Skin epidermis (tissue), 12 donors: ENCODE measurements at regions not wholly inside any gene's neighbourhood (a gene's known extent, or its start where the extent isn't known, plus 50 kb on each side); places are given as distances from the start of the nearest gene placed in this dataset.
"Not testable (repeated sequence)": the region's sequence is repeated elsewhere in the genome, so short reads cannot be mapped to it uniquely, and the experiment has no call there.

Experiments used
- H3K27ac ChIP-seq, 21 experiments: fragments of 200-600 bp; sonication (generic) in 11 of 21; one replicate each; pipeline ENCODE4 v1.5.0; 2020; ENCODE audit warnings: mild to moderate bottlenecking in 3 of 21, inconsistent platforms in 2 of 21, moderate library complexity in 2 of 21
- H3K4me3 ChIP-seq, 7 experiments: fragments of 200-600 bp; sonication (generic) in 2 of 7; one replicate each; pipeline ENCODE4 v1.5.0; 2020; ENCODE audit warnings: inconsistent platforms in 2 of 7, mild to moderate bottlenecking in 2 of 7, moderate library complexity in 1 of 7

DNA sequence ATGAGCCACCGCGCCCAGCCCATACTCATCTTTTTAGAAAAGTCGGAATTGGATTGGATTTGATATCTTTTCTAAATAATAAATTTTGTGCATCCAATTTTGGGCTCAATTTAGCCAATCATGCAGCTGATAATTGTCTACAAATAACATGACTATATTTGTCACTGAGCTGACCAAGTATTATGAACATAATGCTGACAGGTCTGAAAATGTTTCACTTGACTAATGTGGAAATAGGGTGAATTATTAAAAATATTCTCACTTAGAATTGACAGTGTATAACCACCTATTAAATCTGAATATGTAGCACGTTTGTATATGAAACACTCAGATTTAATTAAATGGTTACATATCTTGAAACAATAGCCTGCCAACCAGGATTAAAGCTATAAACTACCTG lies 657.2 kb upstream of the FSHR start:
- no peak overlapping the region for H3K27ac ChIP-seq
- no peak overlapping the region for H3K4me3 ChIP-seq

DNA sequence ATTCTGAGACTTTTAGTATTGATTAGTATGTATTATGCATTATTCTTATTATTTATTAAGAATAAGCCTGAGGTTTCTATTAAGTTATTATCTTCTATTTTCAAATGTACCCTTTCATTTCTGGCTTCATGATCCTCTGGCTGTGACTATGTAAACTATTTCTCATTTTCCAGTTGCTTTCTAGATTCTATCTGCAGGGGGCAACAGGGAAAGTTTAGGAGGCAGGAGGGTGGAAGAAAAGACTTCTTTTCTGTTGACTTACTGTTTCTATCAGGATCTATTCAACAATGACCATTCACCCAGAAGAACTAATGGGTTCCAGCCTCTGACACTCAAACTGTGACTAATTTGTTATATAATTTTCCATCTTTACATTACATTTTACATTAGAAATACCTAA lies 653.4 kb upstream of the FSHR start:
- H3K4me3 ChIP-seq: no peak overlapping the region
- no peak overlapping the region for H3K27ac ChIP-seq

DNA sequence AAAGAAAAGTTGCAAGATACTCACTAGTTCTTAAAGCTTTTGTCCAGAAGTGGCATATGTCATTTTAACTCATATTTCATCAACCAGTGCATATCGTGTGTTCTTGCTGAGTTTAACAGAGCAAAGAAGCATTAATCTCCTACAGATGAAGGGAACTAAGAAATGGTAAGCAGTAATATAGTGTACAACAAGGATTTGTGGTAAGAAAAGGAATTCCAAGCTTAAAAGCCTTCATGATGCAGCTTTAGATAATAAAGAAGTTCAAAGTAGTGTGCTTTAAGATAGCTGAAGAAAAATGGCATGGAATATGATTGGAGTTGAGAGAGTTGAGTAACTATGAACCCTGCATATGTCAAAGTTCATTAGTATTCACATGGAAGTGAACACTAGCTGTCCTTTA lies 649.8 kb upstream of the FSHR start:
- Histone ChIP-seq H3K4me3 (no peak overlapping the region), H3K27ac (no peak overlapping the region)

DNA sequence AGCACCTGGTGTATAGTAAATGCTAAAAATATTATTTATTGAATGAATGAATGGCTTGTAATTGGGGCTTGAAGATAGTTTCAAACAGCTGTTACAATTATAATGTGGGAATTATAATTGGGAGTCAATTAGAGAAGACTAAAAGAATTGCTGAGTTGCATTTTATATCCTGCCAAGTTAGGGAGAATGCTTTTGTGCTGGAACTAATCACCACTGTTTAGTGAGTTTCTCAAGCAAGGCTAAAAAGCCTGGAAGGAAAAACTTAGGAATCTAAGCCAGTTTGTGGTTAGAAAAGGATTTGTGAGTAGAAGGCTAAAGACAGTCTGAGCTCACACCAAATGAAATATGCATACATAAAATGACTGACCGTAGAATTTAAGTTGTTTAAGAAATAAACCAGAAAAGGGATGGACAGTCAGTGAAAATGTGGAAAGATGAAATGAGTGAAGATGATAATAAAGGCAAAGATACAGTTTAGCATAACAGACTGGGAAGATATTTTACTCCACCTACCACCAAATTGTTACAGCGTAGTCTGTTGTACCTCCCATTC lies 647.7 kb upstream of the FSHR start:
- H3K27ac ChIP-seq: no peak overlapping the region
- H3K4me3 ChIP-seq: no peak overlapping the region

DNA sequence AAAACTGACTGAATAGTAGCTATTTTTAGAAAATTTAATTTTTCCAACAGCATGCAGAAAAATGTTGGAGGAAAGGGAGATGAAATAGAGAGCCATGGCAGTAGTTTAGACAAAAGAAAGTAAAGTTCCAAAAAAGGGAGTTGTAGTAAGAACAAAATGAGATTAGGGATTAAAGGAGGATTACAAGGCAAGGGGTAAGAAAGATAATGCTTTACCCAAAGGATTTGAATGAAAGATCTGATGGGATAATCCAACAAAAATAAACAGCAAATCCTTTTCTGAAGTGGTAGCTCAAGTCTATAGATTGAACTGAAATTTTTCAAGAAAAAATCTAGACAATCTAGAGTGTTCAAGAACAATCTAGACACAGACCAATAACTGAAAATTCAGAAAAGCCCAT lies 644.3 kb upstream of the FSHR start:
- H3K4me3 ChIP-seq: no peak overlapping the region
- H3K27ac ChIP-seq: no peak overlapping the region

DNA sequence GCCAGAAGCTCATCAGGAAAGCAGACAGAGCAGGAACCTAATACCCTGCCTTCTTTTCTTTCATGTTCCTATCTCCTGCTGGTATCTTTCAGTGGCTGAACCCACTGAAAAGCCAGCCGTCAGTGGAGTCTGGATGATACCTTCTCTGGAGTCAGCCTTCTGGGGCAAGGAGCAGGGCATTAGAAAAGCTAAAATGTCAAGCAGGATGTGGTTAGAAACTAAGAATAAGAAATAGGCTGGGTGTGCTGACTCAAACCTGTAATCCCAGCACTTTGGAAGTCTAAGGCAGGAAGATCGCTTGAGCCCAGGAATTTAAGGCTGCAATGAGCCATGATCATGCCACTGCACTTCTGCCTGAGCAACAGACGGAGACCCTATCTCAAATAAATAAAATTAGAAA lies 642.0 kb upstream of the FSHR start:
- Histone ChIP-seq H3K4me3 (no peak overlapping the region), H3K27ac (no peak overlapping the region)

DNA sequence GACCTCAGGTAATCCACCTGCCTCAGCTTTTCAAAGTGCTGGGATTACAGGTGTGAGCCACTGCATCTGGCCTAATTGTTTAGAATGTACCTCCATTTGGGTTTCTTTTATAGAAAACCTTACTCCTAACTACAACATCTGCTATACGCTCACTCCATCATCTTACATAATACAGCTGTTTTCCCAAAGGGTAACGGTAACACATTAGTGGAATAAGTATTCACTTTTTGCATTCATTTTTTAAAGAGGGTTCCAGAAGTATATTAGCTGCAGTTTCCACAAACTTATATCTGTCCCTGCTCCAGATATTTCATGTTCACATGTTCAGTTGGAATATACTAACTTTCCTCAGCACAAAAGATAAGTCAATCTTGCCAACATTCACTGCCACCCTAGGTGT lies 640.1 kb upstream of the FSHR start:
- no peak overlapping the region for H3K27ac ChIP-seq
- H3K4me3 ChIP-seq: no peak overlapping the region

DNA sequence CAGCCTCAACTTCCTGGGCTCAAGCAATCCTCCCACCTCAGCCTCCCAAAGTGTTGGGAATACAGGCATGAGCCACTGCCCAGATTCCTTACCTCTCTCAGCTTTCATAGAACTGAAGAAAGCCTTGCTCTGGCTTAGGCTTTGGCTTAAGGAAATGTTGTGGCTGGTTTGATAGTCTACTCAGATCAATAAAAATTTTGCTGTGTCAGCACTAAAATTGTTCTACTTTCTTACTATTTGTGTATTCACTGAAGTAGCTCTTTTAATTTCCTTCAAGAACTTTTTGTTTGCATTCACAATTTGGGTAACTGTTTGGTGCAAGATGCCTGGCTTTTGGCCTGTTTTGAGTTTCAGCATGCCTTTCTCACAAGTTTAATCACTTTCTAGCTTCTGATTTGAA lies 634.0 kb upstream of the FSHR start:
- Histone ChIP-seq H3K4me3 (no peak overlapping the region), H3K27ac (no peak overlapping the region)

DNA sequence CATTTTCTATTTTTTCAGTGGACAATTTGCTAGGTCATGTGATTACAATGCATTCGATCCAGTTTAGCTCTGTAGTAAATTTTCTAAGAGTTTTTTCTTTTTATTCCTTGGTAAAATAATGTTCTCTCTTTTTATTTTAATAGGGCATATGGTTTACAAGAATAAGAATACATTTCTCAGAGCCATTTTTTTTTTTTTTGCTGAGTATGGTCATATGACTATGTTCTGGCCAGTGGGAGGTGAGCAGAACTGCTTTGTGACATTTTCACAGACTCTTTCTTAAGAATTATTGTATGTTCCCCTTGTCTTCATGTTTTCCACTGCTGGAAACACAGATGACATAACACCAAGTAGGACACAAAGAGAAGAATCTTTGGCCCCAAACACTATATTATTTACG lies 626.6 kb upstream of the FSHR start:
- Histone ChIP-seq H3K4me3 (no peak overlapping the region), H3K27ac (no peak overlapping the region)

DNA sequence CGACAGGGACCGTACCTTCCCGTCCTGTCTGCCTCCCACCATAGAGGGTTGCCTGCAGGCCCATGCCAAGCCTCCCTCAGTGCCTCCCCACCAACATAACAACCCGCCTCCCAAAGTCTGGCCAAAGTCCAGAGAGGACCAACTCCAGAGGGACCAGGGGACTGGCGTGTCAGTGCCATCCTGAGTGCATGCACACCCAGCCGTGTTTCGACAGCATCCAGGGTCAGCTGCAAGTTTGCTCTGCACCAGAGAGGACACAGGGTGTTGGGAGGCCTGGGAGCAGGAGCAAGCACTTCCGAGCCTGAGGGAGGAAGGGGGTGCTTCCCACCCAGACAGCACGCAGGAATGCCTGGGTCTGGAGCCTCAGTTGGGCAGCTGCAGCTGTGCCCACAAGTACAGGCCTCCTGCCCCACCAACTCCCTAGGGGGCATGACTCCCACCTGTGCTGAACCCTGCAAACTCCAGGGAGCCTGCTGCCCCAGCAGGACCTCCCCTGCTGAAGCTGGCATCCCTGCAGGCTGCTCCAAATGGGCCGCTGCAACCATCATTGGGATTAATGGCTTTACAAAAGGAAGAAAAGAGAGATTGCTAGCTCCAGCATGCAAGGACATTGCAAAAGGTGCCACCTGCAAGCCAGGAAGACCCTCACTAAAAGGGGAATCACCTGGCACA lies 618.1 kb upstream of the FSHR start:
- H3K27ac ChIP-seq: no peak overlapping the region
- H3K4me3 ChIP-seq: no peak overlapping the region

DNA sequence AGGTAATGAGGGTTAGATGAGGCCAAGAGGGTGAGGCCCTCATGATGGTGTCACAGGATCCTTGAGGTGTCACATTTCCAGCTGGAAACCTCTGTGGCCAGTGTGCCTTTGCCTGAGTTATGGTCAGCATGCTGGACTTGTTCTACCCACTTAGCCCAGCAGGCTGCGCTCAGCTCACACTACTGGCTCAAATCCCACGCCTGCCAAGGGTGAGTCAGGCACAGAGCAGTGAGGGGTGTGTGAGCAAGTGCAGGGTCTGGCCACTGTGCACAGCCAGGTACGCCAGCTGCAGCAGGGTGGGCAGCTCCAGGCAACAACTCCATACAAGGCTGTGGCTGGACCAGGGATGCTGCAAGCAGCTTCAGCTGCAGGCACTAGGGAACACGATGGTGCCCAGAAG lies 616.6 kb upstream of the FSHR start:
- H3K27ac ChIP-seq: no peak overlapping the region
- no peak overlapping the region for H3K4me3 ChIP-seq

DNA sequence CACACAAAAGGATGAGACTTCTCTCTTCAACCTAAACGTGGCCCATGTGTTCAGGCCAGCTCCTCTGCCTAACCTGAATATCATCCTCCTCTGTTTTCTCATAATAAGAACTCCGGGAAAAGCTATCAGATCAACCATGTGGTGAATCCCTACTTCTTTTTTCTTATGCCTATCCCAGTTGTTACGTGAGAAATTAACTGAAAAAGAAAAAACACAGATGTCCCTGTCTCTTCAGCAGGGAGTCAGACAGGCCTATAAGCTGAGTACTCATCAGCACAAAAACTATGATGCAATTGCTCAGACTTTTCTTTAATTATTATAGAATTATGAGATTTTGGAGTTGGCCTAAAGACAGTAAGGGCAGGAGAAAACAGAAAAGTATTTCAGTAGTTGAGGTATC lies 613.0 kb upstream of the FSHR start:
- Histone ChIP-seq H3K27ac (no peak overlapping the region), H3K4me3 (no peak overlapping the region)

DNA sequence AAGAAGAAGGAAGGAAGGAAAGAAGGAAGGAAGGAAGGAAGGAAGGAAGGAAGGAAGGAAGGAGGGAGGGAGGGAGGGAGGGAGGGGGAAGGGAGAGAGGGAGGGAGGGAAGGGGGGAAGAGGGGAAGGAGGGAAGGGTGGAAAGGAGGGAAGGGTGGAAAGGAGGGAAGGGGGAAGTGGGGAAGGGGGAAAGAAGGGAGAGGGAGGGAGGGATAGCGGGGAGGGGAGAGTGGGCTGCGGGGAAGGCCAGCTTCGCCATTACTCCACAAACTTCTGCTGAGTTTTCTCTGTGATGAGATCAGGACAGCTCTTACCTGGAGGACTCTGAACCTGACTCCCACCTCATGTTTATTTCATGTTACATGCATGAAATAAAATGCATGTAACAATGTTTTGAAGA lies 601.5 kb upstream of the FSHR start:
- Histone ChIP-seq H3K4me3 (no peak overlapping the region), H3K27ac (no peak overlapping the region)

DNA sequence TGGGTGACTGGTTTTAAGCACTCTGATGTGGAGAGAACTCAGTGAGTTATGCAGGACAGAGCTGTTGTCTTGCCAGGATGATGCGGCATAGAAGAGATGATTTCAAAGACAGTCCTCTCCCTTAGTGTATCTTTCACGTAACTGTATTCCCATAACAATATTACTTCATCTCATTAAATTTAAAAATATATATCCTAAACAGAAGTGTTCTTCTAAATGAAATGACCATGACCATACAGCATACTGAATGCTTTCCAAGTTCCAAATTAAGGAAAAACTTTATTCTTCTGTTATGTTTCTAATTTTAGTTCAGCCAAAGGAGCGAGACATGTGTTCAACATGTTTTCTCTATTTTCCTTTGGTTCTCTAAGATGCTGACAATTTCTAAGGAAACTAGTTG lies 600.1 kb upstream of the FSHR start:
- Histone ChIP-seq H3K4me3 (no peak overlapping the region), H3K27ac (no peak overlapping the region)

DNA sequence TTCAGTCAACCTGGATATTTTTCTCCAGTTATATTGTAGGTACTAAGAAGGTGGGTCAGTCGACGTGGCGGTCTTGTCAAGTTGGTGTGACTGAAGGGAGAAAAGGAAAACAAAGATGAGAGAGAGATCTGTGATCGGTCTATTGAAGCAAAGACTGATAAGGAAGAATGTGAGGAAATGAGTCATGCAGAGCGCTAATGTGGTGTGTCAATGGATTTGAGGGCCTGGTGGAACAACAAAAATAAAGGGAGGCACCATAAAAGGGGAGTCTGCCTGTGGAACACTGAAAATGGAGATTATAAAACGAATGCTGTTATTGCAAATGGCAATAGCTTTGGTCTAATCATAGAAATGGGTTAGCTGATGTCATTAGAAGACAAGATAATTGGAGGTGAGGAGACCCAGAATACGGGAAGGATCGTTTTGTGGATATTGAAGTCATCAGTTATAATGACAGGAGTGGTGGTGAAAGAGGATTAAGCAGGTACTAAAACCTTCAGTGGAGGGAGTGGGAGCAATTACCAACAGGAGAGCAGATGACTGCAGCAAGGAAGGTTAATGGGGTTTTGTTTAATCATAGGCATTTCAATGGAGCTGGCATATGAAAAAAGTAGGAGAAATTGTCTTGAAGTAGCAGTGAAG lies 599.1 kb upstream of the FSHR start:
- no peak overlapping the region for H3K27ac ChIP-seq
- no peak overlapping the region for H3K4me3 ChIP-seq

DNA sequence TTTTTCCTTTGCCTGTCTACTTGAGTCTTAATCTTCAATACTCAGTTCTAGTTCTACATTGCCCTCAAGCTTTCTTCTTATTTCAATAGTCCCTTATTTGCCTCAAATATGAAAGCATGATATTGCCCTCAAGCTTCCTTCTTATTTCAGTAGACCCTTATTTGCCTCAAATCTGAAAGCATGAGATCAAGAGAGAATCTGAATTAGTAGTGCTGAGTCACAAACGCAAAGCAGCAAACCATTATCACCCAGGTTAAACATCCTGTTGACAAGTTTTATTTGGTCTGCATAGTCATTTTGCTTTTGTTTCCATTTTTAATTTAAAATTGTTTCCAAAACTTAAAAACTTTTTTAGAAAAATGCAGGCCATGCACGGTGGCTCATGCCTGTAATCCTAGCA lies 583.3 kb upstream of the FSHR start:
- Histone ChIP-seq H3K27ac (no peak overlapping the region), H3K4me3 (no peak overlapping the region)

DNA sequence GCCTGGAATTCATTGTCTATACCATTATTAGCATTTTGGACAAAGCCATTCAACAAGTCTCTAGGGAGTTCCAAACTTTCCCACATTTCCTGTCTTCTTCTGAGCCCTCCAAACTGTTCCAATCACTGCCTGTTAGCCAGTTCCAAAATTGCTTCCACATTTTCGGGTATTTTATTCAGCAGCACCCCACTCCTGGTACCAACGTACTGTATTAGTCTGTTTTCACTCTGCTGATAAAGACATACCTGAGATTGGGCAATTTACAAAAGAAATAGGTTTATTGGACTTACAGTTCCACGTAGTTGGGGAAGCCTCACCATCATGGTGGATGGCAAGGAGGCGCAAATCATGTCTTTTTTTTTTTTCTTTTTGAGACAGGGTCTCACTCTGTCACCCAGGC lies 578.6 kb upstream of the FSHR start:
- not testable (repeated sequence) for H3K27ac ChIP-seq

DNA sequence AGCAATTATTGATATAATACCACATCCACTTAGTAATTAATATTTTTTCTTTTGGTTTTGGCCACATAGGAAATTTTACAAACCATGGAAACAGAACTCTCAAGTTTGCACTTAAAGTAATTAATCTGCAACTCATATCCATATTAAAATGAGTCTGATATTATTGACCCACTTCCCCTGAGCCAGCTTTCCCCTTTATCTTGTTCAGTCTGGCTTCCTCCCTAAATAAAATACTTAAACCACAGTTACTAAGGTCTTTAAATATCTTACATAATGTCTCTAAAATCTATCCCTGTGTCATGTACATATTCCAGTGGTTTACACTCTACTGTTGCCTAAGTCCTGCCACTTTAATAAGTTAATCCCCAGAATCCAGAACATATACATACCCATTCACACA lies 564.9 kb upstream of the FSHR start:
- H3K27ac ChIP-seq: no peak overlapping the region
- H3K4me3 ChIP-seq: no peak overlapping the region

More for the DNA sequence above, 578.6 kb upstream of the FSHR start:
- H3K4me3 ChIP-seq: not testable (repeated sequence)

DNA sequence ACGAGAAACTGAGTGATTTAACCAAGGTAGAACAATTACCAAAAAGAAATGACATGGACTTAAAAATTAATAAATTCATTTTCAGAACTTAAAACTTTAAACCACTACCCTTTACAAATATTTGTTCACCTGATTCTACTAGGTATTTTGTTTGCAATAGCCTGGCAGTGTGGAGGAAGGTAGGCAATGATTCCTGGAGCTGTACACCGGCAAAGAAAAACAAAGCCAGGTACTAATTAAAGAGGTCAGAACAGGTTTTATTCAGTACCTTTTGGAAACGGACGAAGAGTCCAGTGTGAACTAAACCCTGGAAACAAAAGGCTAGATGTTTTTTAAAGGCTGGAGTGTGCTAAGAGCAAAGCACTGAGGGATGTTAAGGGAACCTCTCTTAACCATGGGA lies 561.3 kb upstream of the FSHR start:
- no peak overlapping the region for H3K4me3 ChIP-seq
- H3K27ac ChIP-seq: no peak overlapping the region

DNA sequence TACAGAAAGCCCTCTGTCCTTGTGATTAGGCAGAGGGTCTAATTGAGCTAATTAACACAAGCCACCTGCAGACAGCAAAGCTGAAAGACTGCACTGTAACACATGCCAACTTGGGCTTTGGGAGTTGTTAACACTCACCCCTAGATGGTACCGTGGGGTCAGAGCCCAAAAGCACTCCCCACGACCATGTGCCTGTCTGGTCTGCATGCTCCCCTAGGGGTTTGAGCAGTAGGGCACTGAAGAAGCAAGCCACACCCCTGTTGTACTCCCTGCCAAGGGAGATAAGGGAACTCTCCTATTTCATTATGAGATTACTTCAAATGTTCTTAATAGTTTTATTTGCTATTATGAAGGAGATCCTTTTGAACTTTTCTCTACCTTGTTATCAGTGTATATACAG lies 560.1 kb upstream of the FSHR start:
- no peak overlapping the region for H3K4me3 ChIP-seq

DNA sequence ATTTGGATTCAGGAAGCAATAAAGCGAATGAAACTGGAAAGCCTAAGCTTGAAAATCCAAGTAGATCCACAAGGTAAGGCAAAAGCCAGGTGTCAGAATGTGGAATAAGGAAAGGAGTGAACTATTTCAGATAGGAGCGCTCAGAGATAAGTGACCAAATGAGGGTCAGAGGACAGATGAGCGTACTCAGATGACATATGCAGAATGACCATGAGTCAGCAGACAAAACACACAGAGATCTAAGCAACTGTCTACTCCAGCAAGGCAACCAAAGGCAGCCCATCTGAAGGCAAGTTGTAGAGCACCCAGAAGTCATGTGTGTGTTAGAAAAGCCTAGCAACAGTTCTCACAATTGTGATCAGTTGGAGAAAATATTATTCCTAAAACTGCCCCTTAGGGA lies 548.4 kb upstream of the FSHR start:
- H3K27ac ChIP-seq: no peak overlapping the region

More for the DNA sequence above, 560.1 kb upstream of the FSHR start:
- H3K27ac ChIP-seq: no peak overlapping the region

DNA sequence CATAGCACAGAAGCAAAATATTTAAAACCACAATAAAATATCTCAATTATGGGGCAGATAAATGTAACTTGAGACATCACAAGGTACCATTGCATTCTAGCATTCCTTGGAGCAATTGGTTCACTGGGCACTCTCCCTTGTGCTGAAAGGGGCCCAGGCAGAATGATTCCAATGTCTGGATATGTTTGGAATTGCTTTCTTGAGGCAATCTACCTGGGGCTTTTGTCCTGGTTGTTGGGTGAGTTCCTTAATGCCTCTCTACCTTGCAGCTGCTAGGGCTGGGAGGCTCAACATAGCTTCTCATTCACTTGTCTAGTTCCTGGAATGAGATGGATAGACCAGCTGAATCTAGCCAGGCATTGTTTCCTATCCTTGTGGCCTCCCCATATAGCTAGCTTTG lies 539.6 kb upstream of the FSHR start:
- no peak overlapping the region for H3K27ac ChIP-seq
- H3K4me3 ChIP-seq: no peak overlapping the region

More for the DNA sequence above, 548.4 kb upstream of the FSHR start:
- H3K4me3 ChIP-seq: no peak overlapping the region
